Vagina (tissue), 2 donors: ENCODE measurements at regions not wholly inside any gene's neighbourhood (a gene's known extent, or its start where the extent isn't known, plus 50 kb on each side); places are given as distances from the start of the nearest gene placed in this dataset.

Experiments used
- CTCF ChIP-seq, 3 experiments: fragments of 450-650 bp in 2 of 3; fragments of 200-600 bp in 1 of 3; sonication (generic) in 1 of 3; IDR thresholded peaks; one replicate each; pipeline ENCODE4 v1.5.1; 2017 to 2019; ENCODE audit warnings: antibody characterized with exemption in 3 of 3, mild to moderate bottlenecking in 2 of 3, moderate library complexity in 2 of 3
- POLR2AphosphoS5 ChIP-seq, 2 donors: sonication (generic); formaldehyde crosslinking; IDR thresholded peaks; one replicate each; pipeline ENCODE4 v1.9.0; 2017; ENCODE audit warnings: antibody characterized with exemption in 2 of 2, mild to moderate bottlenecking in 2 of 2, low read depth in 1 of 2; ENCODE audit not compliant: insufficient read depth in 1 of 2

- TF ChIP-seq CTCF (IDR thresholded peaks at IDR 0.05) (no peak), POLR2AphosphoS5 (IDR thresholded peaks at IDR 0.05; ENCODE audit: insufficient read depth in 1 of 2, low read depth in 1 of 2) (no peak)
These were observed 65.7 kb downstream of the ASCL4 start for GRCh38 chr12:107840186-107840585.
